ENCODE measurements at regions not wholly inside any gene's neighbourhood (a gene's known extent, or its start where the extent isn't known, plus 50 kb on each side); places are given as distances from the start of the nearest gene placed in this dataset.

DNA sequence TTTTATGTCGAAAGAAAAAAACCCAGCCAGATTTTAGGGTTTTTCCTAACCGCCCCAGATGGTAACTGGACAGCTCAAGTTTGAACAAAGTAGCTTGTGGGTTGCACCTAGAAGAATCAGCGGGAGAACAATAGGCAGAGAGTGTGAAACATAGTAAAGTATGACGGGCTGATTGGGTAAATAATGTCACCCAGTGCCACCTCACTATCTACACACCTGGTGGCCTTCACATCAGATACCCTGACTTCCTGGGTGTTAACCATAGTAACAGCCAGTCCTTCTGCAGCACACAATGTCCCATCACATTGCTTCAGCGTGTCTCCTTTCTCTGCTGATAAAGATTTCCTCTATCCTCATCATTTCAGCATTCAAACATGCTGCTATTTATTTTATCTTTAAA, 159.1 kb upstream of the HS3ST1 start:
- Histone ChIP-seq H3K4me3 (no peak overlapping the region), H3K4me1 (no peaks in the 10 kb centered on the region), H3K36me3 (no peaks in the 10 kb centered on the region), H3K9me3 (no peaks in the 10 kb centered on the region), H3K27ac (no peak overlapping the region), H3K27me3 (ENCODE audit: low read depth) (no peaks in the 10 kb centered on the region)
- ATAC-seq, result no peak
- no peak for DNase-seq
- TF ChIP-seq, protein P1, sequence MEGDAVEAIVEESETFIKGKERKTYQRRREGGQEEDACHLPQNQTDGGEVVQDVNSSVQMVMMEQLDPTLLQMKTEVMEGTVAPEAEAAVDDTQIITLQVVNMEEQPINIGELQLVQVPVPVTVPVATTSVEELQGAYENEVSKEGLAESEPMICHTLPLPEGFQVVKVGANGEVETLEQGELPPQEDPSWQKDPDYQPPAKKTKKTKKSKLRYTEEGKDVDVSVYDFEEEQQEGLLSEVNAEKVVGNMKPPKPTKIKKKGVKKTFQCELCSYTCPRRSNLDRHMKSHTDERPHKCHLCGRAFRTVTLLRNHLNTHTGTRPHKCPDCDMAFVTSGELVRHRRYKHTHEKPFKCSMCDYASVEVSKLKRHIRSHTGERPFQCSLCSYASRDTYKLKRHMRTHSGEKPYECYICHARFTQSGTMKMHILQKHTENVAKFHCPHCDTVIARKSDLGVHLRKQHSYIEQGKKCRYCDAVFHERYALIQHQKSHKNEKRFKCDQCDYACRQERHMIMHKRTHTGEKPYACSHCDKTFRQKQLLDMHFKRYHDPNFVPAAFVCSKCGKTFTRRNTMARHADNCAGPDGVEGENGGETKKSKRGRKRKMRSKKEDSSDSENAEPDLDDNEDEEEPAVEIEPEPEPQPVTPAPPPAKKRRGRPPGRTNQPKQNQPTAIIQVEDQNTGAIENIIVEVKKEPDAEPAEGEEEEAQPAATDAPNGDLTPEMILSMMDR (IDR thresholded peaks at IDR 0.05), result no peak
- intact Hi-C loops (cut with DNase I), result no loop called here

DNA sequence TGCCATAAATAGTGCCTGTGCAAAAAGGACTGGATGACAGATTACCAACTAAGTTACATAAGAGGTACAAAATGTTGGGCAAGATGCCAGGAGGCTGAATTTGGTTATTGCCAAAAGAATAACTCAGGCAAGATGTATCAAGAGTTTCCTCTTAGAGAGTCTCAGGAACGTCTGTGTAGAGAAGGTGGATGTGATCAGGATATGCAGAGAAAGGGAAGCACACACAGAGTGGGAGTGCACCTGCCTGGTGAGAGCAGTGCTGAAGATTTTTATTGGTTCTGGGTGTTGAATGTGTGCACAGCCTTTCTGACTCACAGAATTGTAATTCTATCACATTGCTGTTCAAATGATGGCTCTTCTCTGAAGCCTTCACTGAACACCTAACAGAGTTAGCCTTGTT, 156.8 kb upstream of the HS3ST1 start:
- Histone ChIP-seq H3K4me3 (no peak overlapping the region), H3K27ac (no peak overlapping the region), H3K27me3 (ENCODE audit: low read depth) (no peaks in the 10 kb centered on the region), H3K4me1 (no peaks in the 10 kb centered on the region), H3K36me3 (no peaks in the 10 kb centered on the region), H3K9me3 (peaks cover 6% of the 10 kb centered on the region)
- intact Hi-C loops (cut with DNase I), result no loop called here
- no peak for DNase-seq
- TF ChIP-seq, protein P1 (IDR thresholded peaks at IDR 0.05), result no peak
- peak in 1 of 2 donors; percentile 59 for ATAC-seq

DNA sequence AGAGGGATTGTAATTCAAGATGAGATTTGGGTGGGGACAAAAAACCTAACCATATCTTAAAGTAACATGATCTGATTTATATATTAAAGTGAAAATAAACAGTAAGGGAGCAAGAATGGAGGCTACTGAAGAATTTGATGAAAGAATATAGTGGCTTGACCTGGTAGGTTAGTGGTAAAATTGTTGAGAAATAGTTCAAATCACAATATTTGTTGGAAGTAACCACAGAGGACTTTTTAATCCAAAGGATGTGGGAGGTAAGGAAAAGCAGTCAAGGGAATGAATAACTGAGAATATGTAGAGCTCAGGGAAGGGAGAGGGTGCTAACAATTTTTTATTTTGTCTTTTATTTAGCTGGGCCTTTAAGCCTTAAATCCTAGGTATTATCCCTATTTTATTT, 139.8 kb upstream of the HS3ST1 start:
- H3K9me3 ChIP-seq, result no peaks in the 10 kb centered on the region
- intact Hi-C loops (cut with DNase I), result no loop called here
- H3K27ac ChIP-seq, result no peak overlapping the region
- H3K27me3 ChIP-seq (ENCODE audit: low read depth), result no peaks in the 10 kb centered on the region
- no peaks in the 10 kb centered on the region for H3K4me1 ChIP-seq
- TF ChIP-seq, protein P1 (IDR thresholded peaks at IDR 0.05), result no peak
- no peak overlapping the region for H3K4me3 ChIP-seq
- ATAC-seq, result no peak
- no peak for DNase-seq
- H3K36me3 ChIP-seq, result no peaks in the 10 kb centered on the region

DNA sequence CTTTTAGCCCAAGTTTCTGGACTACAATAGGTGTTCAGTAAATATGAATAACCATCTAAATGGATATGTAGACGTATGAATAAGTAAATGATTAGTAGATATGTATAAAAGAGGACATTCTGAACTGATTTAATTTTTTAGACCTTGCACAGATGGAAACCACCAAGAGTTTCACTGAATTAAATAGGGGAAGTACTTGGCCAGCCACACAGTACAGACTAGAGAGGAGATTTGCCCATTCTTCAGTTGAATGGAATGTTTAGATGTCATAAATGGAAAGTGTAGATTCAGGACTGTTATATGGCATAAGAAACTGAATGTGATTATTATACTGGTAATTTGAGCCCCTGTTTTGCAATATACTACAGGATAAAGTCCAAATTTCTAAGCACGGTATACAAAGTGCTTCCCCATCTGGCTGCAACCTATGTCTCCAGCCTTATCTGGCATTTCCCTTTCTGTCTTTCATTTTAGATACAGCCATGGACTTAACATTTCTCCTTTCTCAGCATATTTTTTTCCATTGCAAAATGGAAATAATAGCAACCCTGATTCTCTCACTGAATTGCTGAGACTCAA, 137.8 kb upstream of the HS3ST1 start:
- no peak overlapping the region for H3K4me3 ChIP-seq
- H3K27ac ChIP-seq, result no peak overlapping the region
- H3K9me3 ChIP-seq, result no peaks in the 10 kb centered on the region
- no peaks in the 10 kb centered on the region for H3K4me1 ChIP-seq
- H3K27me3 ChIP-seq (ENCODE audit: low read depth), result no peaks in the 10 kb centered on the region
- ATAC-seq (no peak), DNase-seq (no peak)
- TF ChIP-seq, protein P1 (IDR thresholded peaks at IDR 0.05), result no peak
- no peaks in the 10 kb centered on the region for H3K36me3 ChIP-seq
- intact Hi-C loops (cut with DNase I), result no loop called here

DNA sequence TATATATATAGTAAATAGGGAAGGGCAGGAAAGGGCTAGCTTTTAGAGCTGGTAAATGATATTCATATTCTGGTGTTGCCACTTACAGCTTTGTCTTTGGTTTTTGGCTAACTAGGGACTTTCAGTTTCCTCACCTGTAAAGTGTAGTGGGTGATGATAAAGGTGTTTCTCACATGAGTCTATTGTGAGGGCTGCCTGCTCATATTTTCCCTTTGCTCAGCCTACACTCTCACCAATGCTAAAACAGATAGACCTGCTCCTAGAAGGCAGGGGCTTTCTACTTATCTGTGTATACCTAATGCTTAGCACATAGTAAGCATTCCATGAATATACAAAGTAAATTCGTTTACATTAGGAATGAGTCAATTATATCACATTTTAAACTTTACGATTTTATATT, 137.2 kb upstream of the HS3ST1 start:
- ATAC-seq, result no peak
- Histone ChIP-seq H3K36me3 (no peaks in the 10 kb centered on the region), H3K4me1 (no peaks in the 10 kb centered on the region), H3K27me3 (ENCODE audit: low read depth) (no peaks in the 10 kb centered on the region), H3K27ac (no peak overlapping the region), H3K9me3 (no peaks in the 10 kb centered on the region), H3K4me3 (no peak overlapping the region)
- intact Hi-C loops (cut with DNase I), result no loop called here
- TF ChIP-seq, protein P1 (IDR thresholded peaks at IDR 0.05), result no peak
- no peak for DNase-seq

DNA sequence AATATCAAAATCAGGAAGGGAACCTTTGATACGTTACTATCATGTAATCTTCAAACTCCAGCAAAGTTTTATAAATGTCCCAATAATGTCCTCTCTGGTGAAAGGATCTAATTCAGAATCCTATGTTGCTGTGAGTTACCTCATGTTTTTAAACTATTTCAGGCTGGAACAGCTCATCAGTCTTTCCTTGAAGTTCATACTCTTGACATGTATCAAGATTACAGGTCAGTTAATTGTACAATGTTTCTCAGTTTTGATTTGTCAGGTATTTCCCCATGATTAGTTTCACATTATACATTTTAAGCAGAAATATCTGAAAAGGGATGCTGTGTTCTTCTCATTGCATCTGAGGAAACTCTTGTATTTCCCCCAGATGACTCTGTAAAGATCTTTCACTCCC, 136.5 kb upstream of the HS3ST1 start:
- no peak overlapping the region for H3K27ac ChIP-seq
- H3K27me3 ChIP-seq (ENCODE audit: low read depth), result no peaks in the 10 kb centered on the region
- no peaks in the 10 kb centered on the region for H3K36me3 ChIP-seq
- H3K4me3 ChIP-seq, result no peak overlapping the region
- no peak for DNase-seq
- ATAC-seq, result no peak
- no peaks in the 10 kb centered on the region for H3K4me1 ChIP-seq
- TF ChIP-seq, protein P1 (IDR thresholded peaks at IDR 0.05), result no peak
- intact Hi-C loops (cut with DNase I), result no loop called here
- no peaks in the 10 kb centered on the region for H3K9me3 ChIP-seq

Data from lower lobe of right lung (tissue), 2 donors.